GM12872 (cell line): ENCODE measurements at regions not wholly inside any gene's neighbourhood (a gene's known extent, or its start where the extent isn't known, plus 50 kb on each side); places are given as distances from the start of the nearest gene placed in this dataset.

ENCODE experiments used
- TF ChIP-seq, protein P1 (sequence below): IDR thresholded peaks from 3 replicates; pipeline ENCODE4 v1.5.1; 2011; ENCODE audit warnings: low read depth, mild to moderate bottlenecking, low read length, moderate library complexity; ENCODE audit not compliant: insufficient read depth

DNA sequence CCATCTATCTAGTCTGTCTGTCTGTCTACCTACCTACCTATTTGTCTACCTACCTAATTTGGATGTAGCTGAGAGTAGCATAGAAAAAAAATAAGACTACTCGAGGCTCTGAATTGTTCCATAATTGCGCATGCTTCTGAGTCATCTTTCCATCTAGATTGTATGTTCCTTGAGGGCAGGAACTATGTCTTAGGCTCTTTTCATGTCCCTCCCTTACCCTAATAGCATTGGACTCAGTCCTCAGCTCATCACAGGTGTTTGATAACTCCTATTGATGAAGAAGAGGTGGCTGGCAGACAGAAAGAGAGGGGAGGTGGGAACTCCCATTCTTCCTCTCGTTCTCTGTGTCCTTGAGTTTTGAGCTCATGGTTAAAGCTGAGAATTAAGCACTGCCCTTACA, 263.7 kb downstream of the TTC6 start:
- TF ChIP-seq, protein P1, sequence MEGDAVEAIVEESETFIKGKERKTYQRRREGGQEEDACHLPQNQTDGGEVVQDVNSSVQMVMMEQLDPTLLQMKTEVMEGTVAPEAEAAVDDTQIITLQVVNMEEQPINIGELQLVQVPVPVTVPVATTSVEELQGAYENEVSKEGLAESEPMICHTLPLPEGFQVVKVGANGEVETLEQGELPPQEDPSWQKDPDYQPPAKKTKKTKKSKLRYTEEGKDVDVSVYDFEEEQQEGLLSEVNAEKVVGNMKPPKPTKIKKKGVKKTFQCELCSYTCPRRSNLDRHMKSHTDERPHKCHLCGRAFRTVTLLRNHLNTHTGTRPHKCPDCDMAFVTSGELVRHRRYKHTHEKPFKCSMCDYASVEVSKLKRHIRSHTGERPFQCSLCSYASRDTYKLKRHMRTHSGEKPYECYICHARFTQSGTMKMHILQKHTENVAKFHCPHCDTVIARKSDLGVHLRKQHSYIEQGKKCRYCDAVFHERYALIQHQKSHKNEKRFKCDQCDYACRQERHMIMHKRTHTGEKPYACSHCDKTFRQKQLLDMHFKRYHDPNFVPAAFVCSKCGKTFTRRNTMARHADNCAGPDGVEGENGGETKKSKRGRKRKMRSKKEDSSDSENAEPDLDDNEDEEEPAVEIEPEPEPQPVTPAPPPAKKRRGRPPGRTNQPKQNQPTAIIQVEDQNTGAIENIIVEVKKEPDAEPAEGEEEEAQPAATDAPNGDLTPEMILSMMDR = no peak

- TF ChIP-seq, protein P1 = no peak
These were observed 266.8 kb downstream of the TTC6 start for GRCh38 chr14:37862263-37862662.

- TF ChIP-seq, protein P1 = no peak
These were observed 268.7 kb downstream of the TTC6 start for GRCh38 chr14:37864128-37864527.

DNA sequence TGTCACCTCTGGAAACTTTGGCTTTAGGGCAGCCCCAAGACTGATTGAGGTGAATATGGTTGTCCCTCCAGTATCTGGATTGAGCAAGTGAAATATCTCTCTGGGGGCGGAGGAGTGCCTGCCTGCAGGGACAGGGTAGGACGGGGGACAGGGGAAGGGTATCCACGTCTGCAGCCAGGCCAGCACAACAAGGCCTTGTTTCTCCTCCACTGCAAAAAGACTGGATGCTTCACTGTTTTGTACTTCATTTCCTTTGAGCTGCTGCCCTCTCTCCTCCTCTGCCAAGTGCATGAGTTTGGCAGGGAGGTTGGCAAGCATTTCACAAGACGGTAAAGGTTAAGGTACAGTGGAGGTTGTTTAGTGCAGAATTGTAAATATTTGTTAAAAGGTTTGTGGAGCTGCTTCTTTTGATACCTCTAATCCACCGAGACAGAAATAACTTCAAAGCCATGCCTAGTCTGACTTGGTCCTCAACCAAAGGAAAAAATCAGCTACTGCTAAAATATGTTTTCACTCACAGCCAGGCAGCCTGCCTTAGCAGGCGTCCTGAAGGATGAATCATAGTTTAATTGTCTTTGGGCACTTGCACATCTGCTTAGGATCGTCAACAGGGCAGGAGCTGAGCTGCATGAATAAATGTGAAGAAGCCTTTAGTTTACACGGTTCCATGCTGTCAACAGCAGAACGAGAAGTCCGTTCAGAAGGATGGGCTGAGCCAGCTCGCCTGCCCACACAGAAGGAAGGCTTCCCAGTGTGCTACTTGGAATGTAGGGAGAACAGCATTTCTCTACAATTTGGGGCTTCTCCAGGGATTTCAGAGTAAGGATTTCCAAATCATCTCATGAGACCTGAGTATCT, 269.7 kb downstream of the TTC6 start:
- TF ChIP-seq, protein P1 = no peak

GRCh38 chr14:37865719-37866549, 270.5 kb downstream of the TTC6 start:
- TF ChIP-seq, protein P1 = no peak

DNA sequence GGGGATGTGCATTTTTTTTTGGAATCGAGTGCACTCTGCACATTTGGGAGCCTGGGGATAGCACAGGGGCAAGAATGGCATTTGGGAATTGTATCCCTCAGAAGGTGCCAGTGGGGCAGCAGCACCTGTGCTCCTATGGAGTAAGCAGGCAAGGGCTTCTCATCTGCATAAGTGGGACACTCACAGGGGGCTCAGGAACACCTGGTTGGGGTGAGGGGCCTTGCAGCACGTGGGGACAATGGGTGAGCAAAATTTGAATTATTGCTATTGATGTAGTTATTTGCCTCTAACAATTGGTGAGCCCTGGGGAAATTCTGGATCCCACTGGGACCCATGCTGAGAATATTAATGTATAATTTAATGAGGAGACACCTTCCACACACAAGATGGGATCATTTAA, 274.2 kb downstream of the TTC6 start:
- TF ChIP-seq, protein P1 = no peak

DNA sequence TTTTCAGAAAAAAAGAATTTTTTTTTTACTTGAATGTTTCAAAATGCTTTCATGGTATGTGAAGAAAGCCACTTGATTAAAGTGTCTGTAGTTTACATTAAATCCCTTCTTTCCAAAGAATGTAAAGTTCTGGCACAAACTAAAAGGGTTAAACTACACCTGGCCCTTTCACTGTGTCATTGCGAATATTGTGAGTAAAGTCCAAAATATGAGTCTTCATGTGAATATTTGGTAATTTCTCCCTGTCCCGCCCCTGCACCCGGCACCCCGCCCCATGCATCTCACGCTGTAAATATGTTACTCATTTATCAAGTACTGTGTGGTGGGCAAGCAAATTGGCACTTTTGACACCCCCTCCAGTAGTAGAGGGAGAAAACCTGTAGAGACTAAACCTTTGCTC, 274.7 kb downstream of the TTC6 start:
- TF ChIP-seq, protein P1 = no peak
